ENCODE measurements at regions not wholly inside any gene's neighbourhood (a gene's known extent, or its start where the extent isn't known, plus 50 kb on each side); places are given as distances from the start of the nearest gene placed in this dataset.

DNA sequence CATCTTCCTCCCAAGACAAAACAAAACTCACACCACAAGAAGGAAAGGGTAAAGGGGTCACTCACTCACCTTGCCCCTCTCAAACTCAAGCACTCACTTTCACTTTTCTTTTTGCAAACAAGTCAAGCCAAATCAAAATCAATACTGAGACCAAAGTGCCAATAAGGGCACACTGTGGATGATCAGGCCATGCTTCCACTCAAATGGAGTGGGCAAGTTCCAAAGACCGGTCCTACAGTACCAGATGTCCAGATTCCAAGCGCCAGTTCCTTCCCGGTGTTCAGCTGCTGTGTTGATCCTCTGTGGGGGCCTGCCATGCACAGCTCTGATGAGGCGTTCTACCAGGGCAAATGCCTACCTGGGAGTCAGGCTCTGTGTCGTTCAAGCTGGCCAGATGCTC is 162.6 kb upstream of the GRIK2 start:
- Histone ChIP-seq H3K27me3 (no peaks in the 10 kb centered on the region), H3K9me3 (peaks cover 0 to 16% (median 6%) of the 10 kb centered on the region in 4 donors), H3K4me1 (no peaks in the 10 kb centered on the region), H3K27ac (no peak overlapping the region), H3K36me3 (no peaks in the 10 kb centered on the region), H3K4me3 (no peak overlapping the region)
- intact Hi-C loops (cut with DNase I; ENCODE audit: low total_unique reads) = no loop called here
- DNase-seq = no peak
- 85 to 90% (median 88%) methylated on average over 5 of the region's 5 CpGs for WGBS, 5 donors
- TF ChIP-seq, protein P1, sequence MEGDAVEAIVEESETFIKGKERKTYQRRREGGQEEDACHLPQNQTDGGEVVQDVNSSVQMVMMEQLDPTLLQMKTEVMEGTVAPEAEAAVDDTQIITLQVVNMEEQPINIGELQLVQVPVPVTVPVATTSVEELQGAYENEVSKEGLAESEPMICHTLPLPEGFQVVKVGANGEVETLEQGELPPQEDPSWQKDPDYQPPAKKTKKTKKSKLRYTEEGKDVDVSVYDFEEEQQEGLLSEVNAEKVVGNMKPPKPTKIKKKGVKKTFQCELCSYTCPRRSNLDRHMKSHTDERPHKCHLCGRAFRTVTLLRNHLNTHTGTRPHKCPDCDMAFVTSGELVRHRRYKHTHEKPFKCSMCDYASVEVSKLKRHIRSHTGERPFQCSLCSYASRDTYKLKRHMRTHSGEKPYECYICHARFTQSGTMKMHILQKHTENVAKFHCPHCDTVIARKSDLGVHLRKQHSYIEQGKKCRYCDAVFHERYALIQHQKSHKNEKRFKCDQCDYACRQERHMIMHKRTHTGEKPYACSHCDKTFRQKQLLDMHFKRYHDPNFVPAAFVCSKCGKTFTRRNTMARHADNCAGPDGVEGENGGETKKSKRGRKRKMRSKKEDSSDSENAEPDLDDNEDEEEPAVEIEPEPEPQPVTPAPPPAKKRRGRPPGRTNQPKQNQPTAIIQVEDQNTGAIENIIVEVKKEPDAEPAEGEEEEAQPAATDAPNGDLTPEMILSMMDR (IDR thresholded peaks at IDR 0.05) = no peak
- TF ChIP-seq POLR2AphosphoS5 (IDR thresholded peaks at IDR 0.05) = no peak
- TF ChIP-seq EP300 (IDR thresholded peaks at IDR 0.05) = no peak
- TF ChIP-seq POLR2A (IDR thresholded peaks at IDR 0.05) = no peak

DNA sequence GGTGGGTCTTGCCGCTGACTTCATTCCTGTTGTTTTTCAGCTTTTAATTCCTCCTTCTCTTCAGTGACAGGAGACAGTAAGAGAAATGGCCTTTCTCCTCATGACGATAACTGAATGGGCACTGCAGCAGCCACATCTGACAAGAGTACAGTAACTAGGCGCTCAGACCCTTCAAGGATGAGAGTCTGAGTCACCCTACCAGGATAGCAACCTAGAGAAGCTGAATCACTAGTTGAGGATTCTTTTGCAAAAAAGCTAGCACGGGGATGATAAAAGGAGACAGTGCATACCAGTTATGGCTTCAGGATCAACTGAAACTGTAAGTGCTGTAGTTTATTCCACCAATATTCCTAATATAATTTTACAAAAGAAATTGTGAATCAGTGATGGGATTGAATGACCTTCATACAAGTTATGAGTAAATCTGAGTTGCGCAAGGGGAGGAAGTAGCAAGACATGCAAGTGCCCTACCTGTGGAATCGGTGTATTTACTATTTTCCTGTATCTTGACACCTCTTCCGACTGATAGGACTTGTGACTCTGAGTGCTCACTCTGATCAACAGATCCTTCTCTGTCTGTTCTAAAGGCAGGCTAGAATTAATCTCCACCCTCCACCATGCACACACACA is 161.8 kb upstream of the GRIK2 start:
- Histone ChIP-seq H3K27me3 (no peaks in the 10 kb centered on the region), H3K4me3 (no peak overlapping the region), H3K27ac (no peak overlapping the region), H3K9me3 (peaks cover 0 to 15% (median 2%) of the 10 kb centered on the region in 4 donors), H3K4me1 (no peaks in the 10 kb centered on the region), H3K36me3 (no peaks in the 10 kb centered on the region)
- intact Hi-C loops (cut with DNase I; ENCODE audit: low total_unique reads) = no loop called here
- 82 to 95% (median 93%) methylated on average over 7 of the region's 7 CpGs for WGBS, 5 donors
- no peak for DNase-seq
- TF ChIP-seq, protein P1 (IDR thresholded peaks at IDR 0.05) = no peak
- TF ChIP-seq POLR2AphosphoS5 (IDR thresholded peaks at IDR 0.05) (no peak), EP300 (IDR thresholded peaks at IDR 0.05) (no peak), POLR2A (IDR thresholded peaks at IDR 0.05) (no peak)

DNA sequence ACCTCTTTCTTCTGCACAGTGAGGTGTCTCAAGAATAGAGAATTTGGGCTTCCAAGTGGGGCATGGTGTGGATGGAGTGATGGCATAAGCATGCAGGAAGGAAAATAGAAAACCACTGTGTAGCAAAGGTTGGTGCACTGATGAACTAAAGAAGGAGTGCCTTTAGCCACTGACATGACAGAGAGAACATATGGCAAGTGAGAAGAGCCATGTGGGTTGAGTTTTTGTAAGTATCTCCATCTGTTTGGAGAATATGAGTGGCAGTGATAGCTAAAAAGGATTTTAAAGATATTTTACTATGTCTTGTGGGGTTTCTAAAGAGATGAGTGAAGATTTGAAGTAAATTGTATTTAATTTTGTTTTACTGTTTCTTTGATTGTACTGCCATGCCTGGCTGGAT is 160.5 kb upstream of the GRIK2 start:
- peaks cover 0 to 15% (median 0%) of the 10 kb centered on the region in 4 donors for H3K9me3 ChIP-seq
- no peaks in the 10 kb centered on the region for H3K27me3 ChIP-seq
- no peak for DNase-seq
- H3K27ac ChIP-seq = no peak overlapping the region
- intact Hi-C loops (cut with DNase I; ENCODE audit: low total_unique reads) = no loop called here
- no peaks in the 10 kb centered on the region for H3K36me3 ChIP-seq
- H3K4me3 ChIP-seq = no peak overlapping the region
- no peaks in the 10 kb centered on the region for H3K4me1 ChIP-seq
- TF ChIP-seq POLR2AphosphoS5 (IDR thresholded peaks at IDR 0.05) = no peak
- TF ChIP-seq EP300 (IDR thresholded peaks at IDR 0.05) = no peak
- TF ChIP-seq POLR2A (IDR thresholded peaks at IDR 0.05) = no peak
- TF ChIP-seq, protein P1 (IDR thresholded peaks at IDR 0.05) = no peak

DNA sequence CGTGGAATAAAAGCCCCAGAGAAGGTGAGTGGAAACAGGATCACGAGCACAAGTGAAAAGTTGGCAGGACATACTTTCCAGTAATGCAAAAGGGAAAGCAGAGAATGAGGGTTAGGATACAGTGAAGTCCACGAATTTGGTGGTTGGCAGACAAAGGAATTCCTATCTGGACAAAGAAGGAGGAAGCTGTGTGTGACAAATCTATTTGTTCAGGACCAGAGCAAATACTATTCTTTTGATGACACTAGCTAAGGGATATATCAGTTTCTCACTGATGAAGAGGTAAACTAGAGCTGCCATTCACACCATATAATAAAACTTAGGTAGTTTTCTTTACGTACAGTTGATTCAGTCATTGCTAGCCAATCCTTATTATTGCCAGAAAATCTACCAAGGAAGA is 156.8 kb upstream of the GRIK2 start:
- intact Hi-C loops (cut with DNase I; ENCODE audit: low total_unique reads) = no loop called here
- 46 to 67% (median 60%) methylated on average over 4 of the region's 4 CpGs for WGBS, 5 donors
- H3K4me1 ChIP-seq = no peaks in the 10 kb centered on the region
- no peak overlapping the region for H3K27ac ChIP-seq
- no peak for DNase-seq
- no peaks in the 10 kb centered on the region for H3K9me3 ChIP-seq
- H3K4me3 ChIP-seq = no peak overlapping the region
- H3K27me3 ChIP-seq = no peaks in the 10 kb centered on the region
- no peak for TF ChIP-seq POLR2A (IDR thresholded peaks at IDR 0.05)
- TF ChIP-seq, protein P1 (IDR thresholded peaks at IDR 0.05) = no peak
- no peak for TF ChIP-seq EP300 (IDR thresholded peaks at IDR 0.05)
- no peak for TF ChIP-seq POLR2AphosphoS5 (IDR thresholded peaks at IDR 0.05)
- H3K36me3 ChIP-seq = no peaks in the 10 kb centered on the region
